GM12878 (cell line): ENCODE measurements at regions not wholly inside any gene's neighbourhood (a gene's known extent, or its start where the extent isn't known, plus 50 kb on each side); places are given as distances from the start of the nearest gene placed in this dataset.

ENCODE experiments used
- ATAC-seq: fragments of 200-7000 bp; cut with Tn5 transposase; 3 replicates; pipeline ENCODE4 v1.9.1; 2020; ENCODE audit warnings: mild to moderate bottlenecking, moderate library complexity
- BruUV-seq: library from RNA; stranded (reverse); fragments of 400-500 nt; replicated peaks from 2 replicates; lab custom pipeline; 2021; lab: Mats Ljungman, UMichigan
- CTCF ChIA-PET: fragments of 300-600 bp; sonication (Branson Sonifier 250); formaldehyde crosslinking; extraction: SDS; loops from one replicate; lab custom pipeline; 2021; ENCODE audit warnings: inconsistent platforms; lab: Yijun Ruan, JAX
- POLR2A ChIA-PET: fragments of 350-600 bp; formaldehyde crosslinking; extraction: SDS; loops from one replicate; lab custom pipeline; 2021; ENCODE audit warnings: inconsistent platforms; lab: Charles Lee
- RAD21 ChIA-PET: fragments of 300-600 bp; sonication (Branson Sonifier 250); formaldehyde crosslinking; loops from one replicate; lab custom pipeline; 2023; ENCODE audit warnings: antibody characterized with exemption; ENCODE audit not compliant: unreplicated experiment; lab: Charles Lee
- SMC1A ChIA-PET: fragments of 300-600 bp; sonication (Branson Sonifier 250); formaldehyde crosslinking; loops from one replicate; lab custom pipeline; 2023; ENCODE audit not compliant: unreplicated experiment, uncharacterized antibody; lab: Charles Lee
- DNase-seq: peaks from one replicate; pipeline ENCODE4 v3.0.0-alpha.2; 2011; ENCODE audit warnings: low read depth, low spot score
- FAIRE-seq: peaks from 3 replicates; lab custom pipeline; 2011; peaks lifted over from hg19 to GRCh38; lab: Jason Lieb, UNC
- H2AFZ ChIP-seq: 2 replicates; pipeline ENCODE4 v1.6.0; 2011; ENCODE audit warnings: low read depth, low read length, control low read depth; ENCODE audit not compliant: control insufficient read depth
- H3K27ac ChIP-seq: 2 replicates; pipeline ENCODE4 v1.5.1; 2011; ENCODE audit warnings: control low read depth; ENCODE audit not compliant: control insufficient read depth, insufficient read depth
- H3K27me3 ChIP-seq, 2 experiments: replicated peaks in 1 of 2; 2 replicates each; pipeline versions ENCODE4 v1.6.0 to v1.6.1; 2011; ENCODE audit warnings: low read length in 1 of 2; ENCODE audit not compliant: control insufficient read depth in 2 of 2, insufficient read depth in 2 of 2
- H3K36me3 ChIP-seq, 2 experiments: 2 replicates each; pipeline ENCODE4 v1.5.1; 2011; ENCODE audit warnings: low read length in 1 of 2; ENCODE audit not compliant: control insufficient read depth in 2 of 2, insufficient read depth in 2 of 2
- H3K4me1 ChIP-seq: 2 replicates; pipeline ENCODE4 v1.6.1; 2011; ENCODE audit warnings: mild to moderate bottlenecking, low read length, moderate library complexity, mixed read lengths; ENCODE audit not compliant: control insufficient read depth, insufficient read depth
- H3K4me2 ChIP-seq: 2 replicates; pipeline ENCODE4 v1.6.0; 2011; ENCODE audit warnings: control low read depth; ENCODE audit not compliant: control insufficient read depth, insufficient read depth
- H3K4me3 ChIP-seq: fragments of 200-600 bp; sonication (generic); 2 replicates; pipeline ENCODE4 v1.5.1; 2016
- H3K79me2 ChIP-seq: 2 replicates; pipeline ENCODE4 v1.6.0; 2011; ENCODE audit warnings: low read length; ENCODE audit not compliant: control insufficient read depth, insufficient read depth
- H3K9ac ChIP-seq: 2 replicates; pipeline ENCODE4 v1.8.0; 2011; ENCODE audit warnings: low read length, control low read depth, mixed read lengths; ENCODE audit not compliant: control insufficient read depth, insufficient read depth
- H3K9me3 ChIP-seq: replicated peaks from 3 replicates; pipeline ENCODE4 v1.5.1; 2011; ENCODE audit warnings: mild to moderate bottlenecking, low read length; ENCODE audit not compliant: control insufficient read depth, insufficient read depth
- H4K20me1 ChIP-seq: 2 replicates; pipeline ENCODE4 v1.6.0; 2011; ENCODE audit not compliant: control insufficient read depth, insufficient read depth
- BCL3 ChIP-seq: IDR thresholded peaks from 2 replicates; pipeline ENCODE4 v1.6.1; 2011; ENCODE audit warnings: borderline replicate concordance, low read depth, mild to moderate bottlenecking, moderate library complexity, low read length; ENCODE audit not compliant: insufficient read depth, poor library complexity, severe bottlenecking
- ETV6 ChIP-seq, 2 experiments: fragments of 450-650 bp in 1 of 2; IDR thresholded peaks in 1 of 2; conservative IDR thresholded peaks in 1 of 2; 2 replicates each; pipeline ENCODE4 v1.6.1; 2014; ENCODE audit warnings: antibody characterized with exemption in 1 of 2, borderline replicate concordance in 1 of 2, low read depth in 1 of 2, mild to moderate bottlenecking in 1 of 2, moderate library complexity in 1 of 2
- FOXK2 ChIP-seq: fragments of 450-650 bp; IDR thresholded peaks from 2 replicates; pipeline ENCODE4 v1.6.1; 2017; ENCODE audit warnings: mild to moderate bottlenecking, moderate library complexity
- HDGF ChIP-seq: fragments of 450-650 bp; IDR thresholded peaks from 2 replicates; pipeline ENCODE4 v1.6.1; 2016; ENCODE audit warnings: antibody characterized with exemption
- NFYB ChIP-seq: IDR thresholded peaks from 2 replicates; pipeline ENCODE4 v1.6.1; 2011; ENCODE audit warnings: low read depth, mild to moderate bottlenecking, low read length, improper control_type of control experiment, moderate library complexity; ENCODE audit not compliant: insufficient read depth
- NRF1 ChIP-seq: conservative IDR thresholded peaks from 2 replicates; pipeline ENCODE4 v1.6.1; 2011; ENCODE audit warnings: mild to moderate bottlenecking, low read depth, low read length, improper control_type of control experiment
- RELB ChIP-seq: fragments of 450-650 bp; IDR thresholded peaks from 2 replicates; pipeline ENCODE4 v1.6.1; 2017; ENCODE audit warnings: low read depth, mild to moderate bottlenecking, moderate library complexity
- WRNIP1 ChIP-seq: IDR thresholded peaks from 2 replicates; pipeline ENCODE4 v1.6.1; 2011; ENCODE audit warnings: low read depth, low read length, improper control_type of control experiment, borderline replicate concordance
- ZBED1 ChIP-seq: IDR thresholded peaks from 2 replicates; pipeline ENCODE4 v1.6.1; 2016; ENCODE audit warnings: borderline replicate concordance
- WGBS: methylation state at CpG from one replicate; pipeline ENCODE4 v1.1.6; 2016; ENCODE audit warnings: low lambda C conversion rate; ENCODE audit not compliant: insufficient replicate concordance, insufficient coverage; ENCODE audit errors: missing lambda C conversion rate; 5-methylcytosine and 5-hydroxymethylcytosine counted together
- in situ Hi-C: fragments of 300-500 bp; cut with MboI; formaldehyde crosslinking; loops from 9 replicates; pipeline ENCODE4 v1.14.3; 2018; ENCODE audit warnings: mixed read lengths
- intact Hi-C: fragments of 100-400 bp; cut with micrococcal nuclease; formaldehyde crosslinking; loops from one replicate; pipeline ENCODE4 v1.14.2; 2022; ENCODE audit not compliant: unreplicated experiment
- TF ChIP-seq, protein P1 (sequence below): IDR thresholded peaks from 2 replicates; pipeline ENCODE4 v1.6.1; 2012; ENCODE audit warnings: mild to moderate bottlenecking, low read depth, low read length
- TF ChIP-seq, protein P2 (sequence below): fragments of 150-350 bp; IDR thresholded peaks from 2 replicates; pipeline ENCODE4 v1.6.1; 2016; ENCODE audit warnings: low read depth, low read length

DNA sequence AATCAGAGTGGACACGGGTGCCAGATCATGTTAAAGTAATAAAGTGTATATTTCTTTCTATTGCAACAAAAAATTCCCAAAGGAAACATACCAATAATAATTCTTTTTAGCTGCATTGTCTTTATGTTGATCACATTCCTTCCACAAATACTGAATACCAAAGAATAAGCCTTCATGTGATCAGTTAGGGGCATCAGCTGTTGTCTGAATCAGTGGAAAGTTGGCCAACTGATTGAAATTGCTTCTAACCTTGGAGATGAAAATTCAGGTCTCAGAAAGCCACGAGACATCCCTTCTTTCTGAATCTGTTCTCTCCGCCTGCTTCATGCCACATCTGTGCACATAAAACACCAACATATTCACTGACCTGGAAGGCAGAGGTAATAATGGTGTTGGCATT lies 785.2 kb downstream of the KCNA4 start (continued):
- TF ChIP-seq, protein P1, sequence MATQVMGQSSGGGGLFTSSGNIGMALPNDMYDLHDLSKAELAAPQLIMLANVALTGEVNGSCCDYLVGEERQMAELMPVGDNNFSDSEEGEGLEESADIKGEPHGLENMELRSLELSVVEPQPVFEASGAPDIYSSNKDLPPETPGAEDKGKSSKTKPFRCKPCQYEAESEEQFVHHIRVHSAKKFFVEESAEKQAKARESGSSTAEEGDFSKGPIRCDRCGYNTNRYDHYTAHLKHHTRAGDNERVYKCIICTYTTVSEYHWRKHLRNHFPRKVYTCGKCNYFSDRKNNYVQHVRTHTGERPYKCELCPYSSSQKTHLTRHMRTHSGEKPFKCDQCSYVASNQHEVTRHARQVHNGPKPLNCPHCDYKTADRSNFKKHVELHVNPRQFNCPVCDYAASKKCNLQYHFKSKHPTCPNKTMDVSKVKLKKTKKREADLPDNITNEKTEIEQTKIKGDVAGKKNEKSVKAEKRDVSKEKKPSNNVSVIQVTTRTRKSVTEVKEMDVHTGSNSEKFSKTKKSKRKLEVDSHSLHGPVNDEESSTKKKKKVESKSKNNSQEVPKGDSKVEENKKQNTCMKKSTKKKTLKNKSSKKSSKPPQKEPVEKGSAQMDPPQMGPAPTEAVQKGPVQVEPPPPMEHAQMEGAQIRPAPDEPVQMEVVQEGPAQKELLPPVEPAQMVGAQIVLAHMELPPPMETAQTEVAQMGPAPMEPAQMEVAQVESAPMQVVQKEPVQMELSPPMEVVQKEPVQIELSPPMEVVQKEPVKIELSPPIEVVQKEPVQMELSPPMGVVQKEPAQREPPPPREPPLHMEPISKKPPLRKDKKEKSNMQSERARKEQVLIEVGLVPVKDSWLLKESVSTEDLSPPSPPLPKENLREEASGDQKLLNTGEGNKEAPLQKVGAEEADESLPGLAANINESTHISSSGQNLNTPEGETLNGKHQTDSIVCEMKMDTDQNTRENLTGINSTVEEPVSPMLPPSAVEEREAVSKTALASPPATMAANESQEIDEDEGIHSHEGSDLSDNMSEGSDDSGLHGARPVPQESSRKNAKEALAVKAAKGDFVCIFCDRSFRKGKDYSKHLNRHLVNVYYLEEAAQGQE: no peak
- TF ChIP-seq WRNIP1 (no peak), ETV6 (conservative IDR thresholded peaks at IDR 0.05 in 1 of 2, IDR thresholded peaks at IDR 0.05 in 1 of 2; ENCODE audit: borderline replicate concordance in 1 of 2, low read depth in 1 of 2) (no peak)

GRCh38 chr11:29227811-29228210 lies 789.0 kb downstream of the KCNA4 start:
- no TSS peak for BruUV-seq
- SMC1A ChIA-PET: interaction anchor here (0.7 to 2.5 kb wide), 2 partner anchors 101 to 107 kb away, joined by 3 to 10 read pairs; no protein-coding TSS in a partner anchor
- FAIRE-seq: no peak
- TF ChIP-seq ZBED1 (no peak), FOXK2 (no peak), BCL3 (no peak), NFYB (no peak), RELB (no peak), HDGF (no peak), NRF1 (no peak)
- TF ChIP-seq, protein P2, sequence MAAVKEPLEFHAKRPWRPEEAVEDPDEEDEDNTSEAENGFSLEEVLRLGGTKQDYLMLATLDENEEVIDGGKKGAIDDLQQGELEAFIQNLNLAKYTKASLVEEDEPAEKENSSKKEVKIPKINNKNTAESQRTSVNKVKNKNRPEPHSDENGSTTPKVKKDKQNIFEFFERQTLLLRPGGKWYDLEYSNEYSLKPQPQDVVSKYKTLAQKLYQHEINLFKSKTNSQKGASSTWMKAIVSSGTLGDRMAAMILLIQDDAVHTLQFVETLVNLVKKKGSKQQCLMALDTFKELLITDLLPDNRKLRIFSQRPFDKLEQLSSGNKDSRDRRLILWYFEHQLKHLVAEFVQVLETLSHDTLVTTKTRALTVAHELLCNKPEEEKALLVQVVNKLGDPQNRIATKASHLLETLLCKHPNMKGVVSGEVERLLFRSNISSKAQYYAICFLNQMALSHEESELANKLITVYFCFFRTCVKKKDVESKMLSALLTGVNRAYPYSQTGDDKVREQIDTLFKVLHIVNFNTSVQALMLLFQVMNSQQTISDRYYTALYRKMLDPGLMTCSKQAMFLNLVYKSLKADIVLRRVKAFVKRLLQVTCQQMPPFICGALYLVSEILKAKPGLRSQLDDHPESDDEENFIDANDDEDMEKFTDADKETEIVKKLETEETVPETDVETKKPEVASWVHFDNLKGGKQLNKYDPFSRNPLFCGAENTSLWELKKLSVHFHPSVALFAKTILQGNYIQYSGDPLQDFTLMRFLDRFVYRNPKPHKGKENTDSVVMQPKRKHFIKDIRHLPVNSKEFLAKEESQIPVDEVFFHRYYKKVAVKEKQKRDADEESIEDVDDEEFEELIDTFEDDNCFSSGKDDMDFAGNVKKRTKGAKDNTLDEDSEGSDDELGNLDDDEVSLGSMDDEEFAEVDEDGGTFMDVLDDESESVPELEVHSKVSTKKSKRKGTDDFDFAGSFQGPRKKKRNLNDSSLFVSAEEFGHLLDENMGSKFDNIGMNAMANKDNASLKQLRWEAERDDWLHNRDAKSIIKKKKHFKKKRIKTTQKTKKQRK: no peak

More at GRCh38 chr11:29227811-29228210, 789.0 kb downstream of the KCNA4 start:
- no peak for ATAC-seq
- in situ Hi-C loops: no loop called here
- POLR2A ChIA-PET: no interaction called here
- RAD21 ChIA-PET: no interaction called here
- Histone ChIP-seq H3K9me3 (no peaks in the 10 kb centered on the region), H4K20me1 (no peaks in the 10 kb centered on the region), H3K4me2 (no peak overlapping the region), H3K27me3 (no peaks in the 10 kb centered on the region), H2AFZ (no peak overlapping the region), H3K9ac (no peak overlapping the region), H3K4me1 (no peaks in the 10 kb centered on the region), H3K27ac (no peak overlapping the region), H3K4me3 (no peak overlapping the region), H3K36me3 (no peaks in the 10 kb centered on the region), H3K79me2 (no peaks in the 10 kb centered on the region)
- intact Hi-C loops: no loop called here
- CTCF ChIA-PET: interaction anchor here (1.1 to 1.7 kb wide), 2 partner anchors 44 to 101 kb away, joined by 4 to 5 read pairs; no protein-coding TSS in a partner anchor
- WGBS: 26% methylated on average over 6 of the region's 6 CpGs
- no peak for DNase-seq
